Transverse colon (tissue), 4 donors: ENCODE measurements at regions not wholly inside any gene's neighbourhood (a gene's known extent, or its start where the extent isn't known, plus 50 kb on each side); places are given as distances from the start of the nearest gene placed in this dataset.

Experiments used
- DNase-seq: peaks from one replicate; pipeline ENCODE4 v3.0.0-alpha.2; 2019
- H3K27ac ChIP-seq, 4 donors: fragments of 200-600 bp; sonication (generic); 2 replicates each; pipeline ENCODE4 v1.5.1; 2016 to 2018; ENCODE audit warnings: inconsistent platforms in 4 of 4
- H3K27me3 ChIP-seq: fragments of 200-600 bp; sonication (generic); 2 replicates; pipeline ENCODE4 v1.5.1; 2017; ENCODE audit warnings: inconsistent platforms
- H3K36me3 ChIP-seq, 4 donors: fragments of 200-600 bp; sonication (generic); 2 replicates each; pipeline ENCODE4 v1.5.1; 2017 to 2019; ENCODE audit warnings: inconsistent platforms in 4 of 4
- H3K4me1 ChIP-seq, 4 donors: fragments of 200-600 bp; sonication (generic); 2 replicates each; pipeline ENCODE4 v1.5.1; 2017 to 2020; ENCODE audit warnings: inconsistent platforms in 4 of 4
- H3K4me3 ChIP-seq, 4 donors: fragments of 200-600 bp; sonication (generic); 1 replicate in 1 of 4; 2 replicates in 3 of 4; pipeline versions ENCODE4 v1.5.1 to v1.6.1; 2017 to 2019; ENCODE audit warnings: inconsistent platforms in 4 of 4
- H3K9me3 ChIP-seq, 2 donors: fragments of 200-600 bp; sonication (generic); 2 replicates each; pipeline ENCODE4 v1.5.1; 2017 to 2019; ENCODE audit warnings: inconsistent platforms in 2 of 2
- CTCF ChIP-seq, 5 experiments: fragments of 200-600 bp in 3 of 5; fragments of 450-650 bp in 2 of 5; sonication (generic) in 3 of 5; IDR thresholded peaks; 1 replicate in 2 of 5; 2 replicates in 3 of 5; pipeline ENCODE4 v1.5.1; 2016 to 2017; ENCODE audit warnings: antibody characterized with exemption in 5 of 5, inconsistent platforms in 3 of 5, mild to moderate bottlenecking in 2 of 5, moderate library complexity in 1 of 5
- EP300 ChIP-seq: sonication (generic); formaldehyde crosslinking; IDR thresholded peaks from one replicate; pipeline ENCODE4 v1.6.1; 2017; ENCODE audit warnings: antibody characterized with exemption, low read depth
- POLR2A ChIP-seq: fragments of 450-650 bp; IDR thresholded peaks from one replicate; pipeline ENCODE4 v1.6.1; 2016; ENCODE audit warnings: antibody characterized with exemption, mild to moderate bottlenecking, moderate library complexity
- POLR2AphosphoS5 ChIP-seq, 3 donors: sonication (generic); formaldehyde crosslinking; IDR thresholded peaks; one replicate each; pipeline ENCODE4 v1.6.1; 2016; ENCODE audit warnings: antibody characterized with exemption in 3 of 3
- WGBS, 2 donors: methylation state at CpG; one replicate each; pipeline ENCODE4 v1.1.5; 2018; ENCODE audit warnings: low coverage in 1 of 2; 5-methylcytosine and 5-hydroxymethylcytosine counted together
- in situ Hi-C, 4 donors: fragments of 200-750 bp; cut with MboI; loops; one replicate each; pipeline versions ENCODE4 v1.15.0 to v1.15.1; 2017; ENCODE audit warnings: low sequenced_read_pairs in 3 of 4, low pct_ligation_motif_present in 1 of 4, low pct_unique_long_range_greater_than_20kb in 1 of 4
- intact Hi-C: fragments of 100-400 bp; cut with DNase I; formaldehyde crosslinking; loops from one replicate; pipeline ENCODE4 v1.15.1; 2023; ENCODE audit warnings: low total_unique reads

- in situ Hi-C loops, result no loop called here
- Histone ChIP-seq H3K4me3 (no peak overlapping the region), H3K4me1 (peaks cover 0 to 6% (median 4%) of the 10 kb centered on the region in 4 donors), H3K36me3 (no peaks in the 10 kb centered on the region), H3K27ac (peak overlapping the region in 3 of 4 donors; percentile 33 to 65 (median 53)), H3K27me3 (no peaks in the 10 kb centered on the region), H3K9me3 (no peaks in the 10 kb centered on the region)
- 38 to 67% methylated on average over 1 of the region's 1 CpG for WGBS, 2 donors
- DNase-seq, result no peak
- TF ChIP-seq CTCF (IDR thresholded peaks at IDR 0.05) (no peak), EP300 (no peak), POLR2AphosphoS5 (IDR thresholded peaks at IDR 0.05) (peak in 2 of 3 donors; percentile 50 to 68), POLR2A (no peak)
- intact Hi-C loops, result no loop called here
These were observed 300.1 kb downstream of the BUD13 start for GRCh38 chr11:116472651-116473050.

GRCh38 chr11:116471608-116472256, 301.1 kb downstream of the BUD13 start:
- Histone ChIP-seq H3K27ac (peak overlapping the region in 1 of 4 donors; percentile 65), H3K4me3 (no peak overlapping the region), H3K9me3 (no peaks in the 10 kb centered on the region), H3K27me3 (no peaks in the 10 kb centered on the region), H3K36me3 (no peaks in the 10 kb centered on the region), H3K4me1 (peaks cover 0 to 6% (median 4%) of the 10 kb centered on the region in 4 donors)
- no peak for TF ChIP-seq EP300
- no peak for TF ChIP-seq CTCF (IDR thresholded peaks at IDR 0.05)
- TF ChIP-seq POLR2A, result no peak
- no peak for TF ChIP-seq POLR2AphosphoS5 (IDR thresholded peaks at IDR 0.05)
- intact Hi-C loops, result no loop called here
- in situ Hi-C loops, result no loop called here
- 67% methylated on average over 2 to 3 of the region's 3 CpGs for WGBS, 2 donors
- DNase-seq, result no peak

GRCh38 chr11:116468699-116469098, 304.1 kb downstream of the BUD13 start:
- intact Hi-C loops (no loop called here), in situ Hi-C loops (no loop called here)
- 75% methylated on average over 1 of the region's 2 CpGs; no CpG with 5 or more reads in 1 of the 2 donors for WGBS, 2 donors
- Histone ChIP-seq H3K36me3 (no peaks in the 10 kb centered on the region), H3K27ac (no peak overlapping the region), H3K4me1 (peaks cover 0 to 6% (median 4%) of the 10 kb centered on the region in 4 donors), H3K9me3 (no peaks in the 10 kb centered on the region), H3K4me3 (no peak overlapping the region), H3K27me3 (no peaks in the 10 kb centered on the region)
- no peak for DNase-seq
- TF ChIP-seq POLR2AphosphoS5 (IDR thresholded peaks at IDR 0.05) (no peak), EP300 (no peak), POLR2A (no peak), CTCF (IDR thresholded peaks at IDR 0.05) (no peak)

- intact Hi-C loops, result no loop called here
- no peaks in the 10 kb centered on the region for H3K27me3 ChIP-seq
- 79% methylated on average over 6 of the region's 6 CpGs; no CpG with 5 or more reads in 1 of the 2 donors for WGBS, 2 donors
These were observed 305.0 kb downstream of the BUD13 start for GRCh38 chr11:116467823-116468222.

More at GRCh38 chr11:116467823-116468222, 305.0 kb downstream of the BUD13 start:
- Histone ChIP-seq H3K9me3 (no peaks in the 10 kb centered on the region), H3K4me3 (no peak overlapping the region), H3K27ac (no peak overlapping the region), H3K36me3 (no peaks in the 10 kb centered on the region), H3K4me1 (peaks cover 0 to 5% (median under 1%) of the 10 kb centered on the region in 4 donors)
- DNase-seq, result no peak
- TF ChIP-seq POLR2AphosphoS5 (IDR thresholded peaks at IDR 0.05) (no peak), CTCF (IDR thresholded peaks at IDR 0.05) (no peak), EP300 (no peak), POLR2A (no peak)
- in situ Hi-C loops, result no loop called here
